ENCODE measurements at regions not wholly inside any gene's neighbourhood (a gene's known extent, or its start where the extent isn't known, plus 50 kb on each side); places are given as distances from the start of the nearest gene placed in this dataset.

- ATAC-seq = no peak
- H3K36me3 ChIP-seq (ENCODE audit: low read depth) = no peaks in the 10 kb centered on the region
- TF ChIP-seq CTCF (IDR thresholded peaks at IDR 0.05) = no peak
- H3K4me3 ChIP-seq = no peak overlapping the region
- DNase-seq = no peak
- no peaks in the 10 kb centered on the region for H3K4me1 ChIP-seq (ENCODE audit: low read depth)
- no peaks in the 10 kb centered on the region for H3K9me3 ChIP-seq
- intact Hi-C loops (cut with DNase I, micrococcal nuclease) = no loop called here
Observed at GRCh38 chr12:76255692-76256091, 92.5 kb downstream of the BBS10 start.

DNA sequence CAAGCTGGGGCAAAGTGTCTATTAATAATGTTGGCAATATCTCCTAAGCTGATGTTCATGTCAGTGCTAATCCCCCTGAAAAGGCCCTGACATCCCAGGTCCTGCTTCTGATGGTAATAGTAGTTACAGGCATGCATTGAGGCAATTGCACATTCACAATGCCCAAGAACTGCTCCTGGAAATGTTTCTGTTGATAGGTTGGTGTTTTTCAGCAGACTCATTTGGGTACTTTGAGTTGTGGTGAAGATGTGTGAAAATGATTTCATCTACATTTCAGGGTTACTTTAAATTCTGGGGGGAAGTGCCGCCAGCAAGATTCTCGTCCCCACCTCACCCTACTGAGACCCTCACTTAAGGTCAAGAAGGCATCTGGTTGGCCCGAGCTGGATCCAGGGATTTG lies 92.9 kb downstream of the BBS10 start:
- no peak overlapping the region for H3K4me3 ChIP-seq
- TF ChIP-seq CTCF (IDR thresholded peaks at IDR 0.05) = no peak
- H3K9me3 ChIP-seq = no peaks in the 10 kb centered on the region
- DNase-seq = no peak
- no peaks in the 10 kb centered on the region for H3K4me1 ChIP-seq (ENCODE audit: low read depth)
- no peak for ATAC-seq
- H3K36me3 ChIP-seq (ENCODE audit: low read depth) = no peaks in the 10 kb centered on the region
- intact Hi-C loops (cut with DNase I, micrococcal nuclease) = no loop called here

DNA sequence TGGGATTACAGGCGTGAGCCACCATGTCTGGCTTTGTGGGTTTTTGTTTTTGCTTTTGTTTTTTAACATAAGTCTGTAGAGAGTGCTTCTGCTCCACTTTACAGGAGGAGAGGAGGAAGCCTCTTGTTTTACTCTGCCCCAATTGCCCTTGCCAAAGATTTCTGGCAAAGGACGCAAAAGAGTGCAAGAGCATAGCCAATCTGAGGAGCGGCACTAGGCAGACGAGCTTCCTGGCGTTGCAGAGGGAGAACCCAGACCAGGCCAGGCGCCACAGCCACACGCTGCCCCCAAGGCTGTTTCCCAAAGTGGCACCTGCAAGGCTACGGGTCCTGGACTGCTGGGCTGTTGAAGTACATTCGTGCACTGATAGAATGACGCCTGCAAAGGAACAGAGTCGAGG lies 96.2 kb downstream of the BBS10 start:
- Histone ChIP-seq H3K4me1 (ENCODE audit: low read depth) (no peaks in the 10 kb centered on the region), H3K4me3 (no peak overlapping the region), H3K36me3 (ENCODE audit: low read depth) (no peaks in the 10 kb centered on the region), H3K9me3 (no peaks in the 10 kb centered on the region)
- DNase-seq (no peak), ATAC-seq (no peak)
- TF ChIP-seq CTCF (IDR thresholded peaks at IDR 0.05) = no peak
- intact Hi-C loops (cut with DNase I, micrococcal nuclease) = no loop called here

- no peak for TF ChIP-seq CTCF (IDR thresholded peaks at IDR 0.05)
- Histone ChIP-seq H3K4me3 (no peak overlapping the region), H3K9me3 (no peaks in the 10 kb centered on the region), H3K36me3 (ENCODE audit: low read depth) (no peaks in the 10 kb centered on the region), H3K4me1 (ENCODE audit: low read depth) (no peaks in the 10 kb centered on the region)
- DNase-seq (no peak), ATAC-seq (no peak)
- intact Hi-C loops (cut with DNase I, micrococcal nuclease) = no loop called here
Observed at GRCh38 chr12:76250256-76250655, 98.0 kb downstream of the BBS10 start.

GRCh38 chr12:76249501-76249900 lies 98.7 kb downstream of the BBS10 start:
- TF ChIP-seq CTCF (IDR thresholded peaks at IDR 0.05) = no peak
- no peaks in the 10 kb centered on the region for H3K9me3 ChIP-seq
- ATAC-seq (no peak), DNase-seq (no peak)
- no peaks in the 10 kb centered on the region for H3K36me3 ChIP-seq (ENCODE audit: low read depth)
- H3K4me1 ChIP-seq (ENCODE audit: low read depth) = no peaks in the 10 kb centered on the region
- H3K4me3 ChIP-seq = no peak overlapping the region
- intact Hi-C loops (cut with DNase I, micrococcal nuclease) = no loop called here

DNA sequence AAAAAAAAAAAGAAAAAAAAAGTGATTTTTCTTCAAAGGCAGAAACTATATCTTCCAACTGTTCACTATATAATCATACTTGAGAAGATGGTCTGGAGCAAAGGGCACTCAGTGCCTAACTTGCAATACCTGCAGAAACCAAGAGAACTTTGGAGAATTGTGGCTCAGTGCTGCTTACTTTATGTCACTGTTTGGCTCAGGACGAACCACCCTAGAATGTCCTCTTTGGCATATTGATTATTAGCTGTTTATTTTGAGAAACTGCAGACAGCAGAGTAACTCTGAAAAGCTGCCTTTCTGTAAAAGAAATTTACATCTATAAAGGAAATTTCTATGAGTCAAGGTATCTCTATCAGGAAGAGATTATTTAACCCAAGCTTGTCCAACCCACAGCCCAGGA lies 100.2 kb downstream of the BBS10 start:
- no peaks in the 10 kb centered on the region for H3K4me1 ChIP-seq (ENCODE audit: low read depth)
- DNase-seq (no peak), ATAC-seq (no peak)
- H3K9me3 ChIP-seq = no peaks in the 10 kb centered on the region
- no peaks in the 10 kb centered on the region for H3K36me3 ChIP-seq (ENCODE audit: low read depth)
- intact Hi-C loops (cut with DNase I, micrococcal nuclease) = no loop called here
- TF ChIP-seq CTCF (IDR thresholded peaks at IDR 0.05) = no peak
- no peak overlapping the region for H3K4me3 ChIP-seq

Measured in mucosa of descending colon (tissue), 3 donors.